A549 (cell line): ENCODE measurements at regions not wholly inside any gene's neighbourhood (a gene's known extent, or its start where the extent isn't known, plus 50 kb on each side); places are given as distances from the start of the nearest gene placed in this dataset.

ENCODE experiments used
- ATAC-seq, 2 experiments: fragments of 200-7000 bp in 1 of 2; fragments of >200 bp in 1 of 2; cut with Nextera tagmentation in 1 of 2; cut with Tn5 transposase in 1 of 2; 3 replicates each; pipeline versions ENCODE4 v1.8.0 to v1.9.1; 2018 to 2020; ENCODE audit warnings: mild to moderate bottlenecking in 1 of 2, moderate library complexity in 1 of 2
- CTCF ChIA-PET: fragments of 300-600 bp; sonication (Branson Sonifier 250); formaldehyde crosslinking; extraction: SDS; loops from one replicate; lab custom pipeline; 2021; ENCODE audit warnings: antibody characterized with exemption, inconsistent platforms; lab: Yijun Ruan, JAX
- POLR2A ChIA-PET: fragments of 350-600 bp; formaldehyde crosslinking; extraction: SDS; loops from one replicate; lab custom pipeline; 2021; ENCODE audit warnings: antibody characterized with exemption, inconsistent platforms; lab: Yijun Ruan, JAX
- DNase-seq, 2 experiments: peaks; one replicate each; pipeline versions ENCODE4 v3.0.0 to v3.0.0-alpha.2; 2011 to 2016; ENCODE audit warnings: low read depth in 1 of 2, low spot score in 1 of 2
- FAIRE-seq: peaks from 2 replicates; lab custom pipeline; 2011; peaks lifted over from hg19 to GRCh38; lab: Jason Lieb, UNC
- H3K27ac ChIP-seq, 2 experiments: fragments of >200 bp; sonication (Bioruptor Twin); formaldehyde crosslinking; 3 replicates each; pipeline ENCODE4 v1.5.1; 2016 to 2017
- H3K4me1 ChIP-seq: fragments of >200 bp; sonication (Bioruptor Twin); formaldehyde crosslinking; 3 replicates; pipeline ENCODE4 v1.6.1; 2016
- H3K4me2 ChIP-seq: fragments of >200 bp; sonication (Bioruptor Twin); formaldehyde crosslinking; 3 replicates; pipeline ENCODE4 v1.6.1; 2016
- H3K4me3 ChIP-seq: fragments of >200 bp; sonication (Bioruptor Twin); formaldehyde crosslinking; 3 replicates; pipeline ENCODE4 v1.5.1; 2016
- H3K9me3 ChIP-seq: fragments of >200 bp; sonication (Bioruptor Twin); formaldehyde crosslinking; 3 replicates; pipeline ENCODE4 v1.6.1; 2016
- CHD4 ChIP-seq: fragments of 200-600 bp; sonication (generic); IDR thresholded peaks from 2 replicates; pipeline ENCODE4 v1.6.1; 2016; ENCODE audit warnings: antibody characterized with exemption, mild to moderate bottlenecking, borderline replicate concordance
- ESRRA ChIP-seq: fragments of 150-350 bp; IDR thresholded peaks from 2 replicates; pipeline ENCODE4 v1.6.1; 2014; ENCODE audit warnings: mild to moderate bottlenecking, low read length, borderline replicate concordance
- HDAC2 ChIP-seq: fragments of 200-600 bp; sonication (generic); IDR thresholded peaks from 2 replicates; pipeline ENCODE4 v1.6.1; 2016
- HES2 ChIP-seq: fragments of >200 bp; sonication (Bioruptor Twin); formaldehyde crosslinking; IDR thresholded peaks from 2 replicates; pipeline ENCODE4 v1.6.1; 2016
- HEYL ChIP-seq: fragments of 250-450 bp; sonication (Bioruptor Pico); IDR thresholded peaks from 2 replicates; pipeline ENCODE4 v1.8.0; 2021; ENCODE audit warnings: mild to moderate bottlenecking, moderate library complexity
- JUNB ChIP-seq: fragments of >200 bp; sonication (Bioruptor Twin); formaldehyde crosslinking; IDR thresholded peaks from 2 replicates; pipeline ENCODE4 v1.6.1; 2016
- KDM5A ChIP-seq: fragments of 200-600 bp; sonication (generic); IDR thresholded peaks from 2 replicates; pipeline ENCODE4 v1.6.1; 2016; ENCODE audit warnings: antibody characterized with exemption, mild to moderate bottlenecking
- NFE2L2 ChIP-seq: fragments of 150-350 bp; conservative IDR thresholded peaks from 2 replicates; pipeline ENCODE4 v1.6.1; 2014; ENCODE audit warnings: low read length
- PHF8 ChIP-seq: fragments of 200-600 bp; sonication (generic); IDR thresholded peaks from 2 replicates; pipeline ENCODE4 v1.6.1; 2016; ENCODE audit warnings: low read depth, mild to moderate bottlenecking, antibody characterized with exemption, moderate library complexity, borderline replicate concordance
- POLR2A ChIP-seq: IDR thresholded peaks from 2 replicates; pipeline ENCODE4 v1.6.1; 2012; ENCODE audit warnings: mild to moderate bottlenecking, low read length
- POLR2AphosphoS2 ChIP-seq: conservative IDR thresholded peaks from 2 replicates; pipeline ENCODE4 v1.6.1; 2012; ENCODE audit warnings: low read length, improper control_type of control experiment, inconsistent platforms
- RAD21 ChIP-seq, 2 experiments: fragments of >200 bp in 1 of 2; sonication (Bioruptor Twin) in 1 of 2; formaldehyde crosslinking in 1 of 2; IDR thresholded peaks in 1 of 2; conservative IDR thresholded peaks in 1 of 2; 2 replicates in 1 of 2; 3 replicates in 1 of 2; pipeline ENCODE4 v1.6.1; 2012 to 2018; ENCODE audit warnings: inconsistent platforms in 1 of 2
- RARB ChIP-seq: fragments of 250-450 bp; sonication (Bioruptor Pico); IDR thresholded peaks from 2 replicates; pipeline ENCODE4 v1.8.0; 2021; ENCODE audit warnings: mild to moderate bottlenecking, moderate library complexity
- TFCP2L1 ChIP-seq: fragments of 250-450 bp; sonication (Bioruptor Pico); IDR thresholded peaks from 2 replicates; pipeline ENCODE4 v1.5.0; 2021; ENCODE audit warnings: mild to moderate bottlenecking
- ZFP36 ChIP-seq: fragments of 450-650 bp; IDR thresholded peaks from 2 replicates; pipeline ENCODE4 v1.6.1; 2014; ENCODE audit warnings: borderline replicate concordance; ENCODE audit not compliant: partially characterized antibody
- ZNF302 ChIP-seq: fragments of 250-450 bp; sonication (Bioruptor Pico); IDR thresholded peaks from 2 replicates; pipeline ENCODE4 v1.9.0; 2021; ENCODE audit warnings: inconsistent platforms, mild to moderate bottlenecking, moderate library complexity
- ZSCAN20 ChIP-seq: fragments of 250-450 bp; sonication (Bioruptor Pico); IDR thresholded peaks from 2 replicates; pipeline ENCODE4 v1.8.0; 2022; ENCODE audit warnings: mild to moderate bottlenecking, moderate library complexity
- WGBS: methylation state at CpG from one replicate; pipeline ENCODE4 v1.1.6; 2017; ENCODE audit errors: missing lambda C conversion rate; 5-methylcytosine and 5-hydroxymethylcytosine counted together
- TF ChIP-seq, protein P1 (sequence below): fragments of >200 bp; sonication (Bioruptor Twin); formaldehyde crosslinking; IDR thresholded peaks from 3 replicates; pipeline ENCODE4 v1.5.1; 2016
- TF ChIP-seq, protein P2 (sequence below): fragments of >200 bp; sonication (Bioruptor Twin); formaldehyde crosslinking; IDR thresholded peaks from 3 replicates; pipeline ENCODE4 v1.6.1; 2016

GRCh38 chr11:15326520-15326919, 211.8 kb downstream of the INSC start:
- Histone ChIP-seq H3K4me1 (no peaks in the 10 kb centered on the region), H3K4me3 (no peak overlapping the region), H3K27ac (no peak overlapping the region), H3K9me3 (no peaks in the 10 kb centered on the region), H3K4me2 (no peak overlapping the region)
- ChIA-PET CTCF (interaction anchor here (1.0 kb wide), 1 partner anchor 254 kb away, joined by 3 read pairs; no protein-coding TSS in a partner anchor), POLR2A (no interaction called here)
- DNase-seq (no peak), FAIRE-seq (no peak), ATAC-seq (no peak)
- 45% methylated on average over 2 of the region's 2 CpGs for WGBS
- TF ChIP-seq JUNB (no peak), ZFP36 (no peak), PHF8 (no peak)

GRCh38 chr11:15327786-15328231, 213.1 kb downstream of the INSC start:
- Histone ChIP-seq H3K9me3 (no peaks in the 10 kb centered on the region), H3K4me3 (no peak overlapping the region), H3K4me2 (no peak overlapping the region), H3K4me1 (no peaks in the 10 kb centered on the region), H3K27ac (no peak overlapping the region)
- DNase-seq (peak; percentile 6 to 39), ATAC-seq (peak in 1 of 2 experiments; percentile 77; a peak in 3 of 6 replicates), FAIRE-seq (no peak)
- POLR2A ChIA-PET = no interaction called here
- WGBS = 58% methylated on average over 3 of the region's 4 CpGs
- CTCF ChIA-PET = no interaction called here
- TF ChIP-seq POLR2A = no peak
- TF ChIP-seq RARB (CRISPR knock-in tag) = no peak
- peak in 1 of 2 experiments; percentile 61; a peak in 3 of 5 replicates for TF ChIP-seq RAD21 (conservative IDR thresholded peaks at IDR 0.05 in 1 of 2, IDR thresholded peaks at IDR 0.05 in 1 of 2)
- TF ChIP-seq, protein P1, sequence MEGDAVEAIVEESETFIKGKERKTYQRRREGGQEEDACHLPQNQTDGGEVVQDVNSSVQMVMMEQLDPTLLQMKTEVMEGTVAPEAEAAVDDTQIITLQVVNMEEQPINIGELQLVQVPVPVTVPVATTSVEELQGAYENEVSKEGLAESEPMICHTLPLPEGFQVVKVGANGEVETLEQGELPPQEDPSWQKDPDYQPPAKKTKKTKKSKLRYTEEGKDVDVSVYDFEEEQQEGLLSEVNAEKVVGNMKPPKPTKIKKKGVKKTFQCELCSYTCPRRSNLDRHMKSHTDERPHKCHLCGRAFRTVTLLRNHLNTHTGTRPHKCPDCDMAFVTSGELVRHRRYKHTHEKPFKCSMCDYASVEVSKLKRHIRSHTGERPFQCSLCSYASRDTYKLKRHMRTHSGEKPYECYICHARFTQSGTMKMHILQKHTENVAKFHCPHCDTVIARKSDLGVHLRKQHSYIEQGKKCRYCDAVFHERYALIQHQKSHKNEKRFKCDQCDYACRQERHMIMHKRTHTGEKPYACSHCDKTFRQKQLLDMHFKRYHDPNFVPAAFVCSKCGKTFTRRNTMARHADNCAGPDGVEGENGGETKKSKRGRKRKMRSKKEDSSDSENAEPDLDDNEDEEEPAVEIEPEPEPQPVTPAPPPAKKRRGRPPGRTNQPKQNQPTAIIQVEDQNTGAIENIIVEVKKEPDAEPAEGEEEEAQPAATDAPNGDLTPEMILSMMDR = peak; percentile 26

GRCh38 chr11:15333407-15333806, 218.7 kb downstream of the INSC start:
- H3K4me1 ChIP-seq = no peaks in the 10 kb centered on the region
- no peak for ATAC-seq
- no peak overlapping the region for H3K27ac ChIP-seq
- no peaks in the 10 kb centered on the region for H3K9me3 ChIP-seq
- 7% methylated on average over 1 of the region's 1 CpG for WGBS
- H3K4me3 ChIP-seq = no peak overlapping the region
- no peak for FAIRE-seq
- ChIA-PET CTCF (no interaction called here), POLR2A (no interaction called here)
- TF ChIP-seq KDM5A (no peak), NFE2L2 (no peak), RARB (CRISPR knock-in tag) (no peak)
- no peak for DNase-seq
- no peak overlapping the region for H3K4me2 ChIP-seq

GRCh38 chr11:15334766-15335165, 220.0 kb downstream of the INSC start:
- Histone ChIP-seq H3K4me2 (no peak overlapping the region), H3K4me1 (no peaks in the 10 kb centered on the region), H3K9me3 (no peaks in the 10 kb centered on the region), H3K27ac (no peak overlapping the region), H3K4me3 (no peak overlapping the region)
- FAIRE-seq (no peak), ATAC-seq (no peak), DNase-seq (no peak)
- ChIA-PET POLR2A (no interaction called here), CTCF (no interaction called here)
- TF ChIP-seq POLR2AphosphoS2 = no peak
- no peak for TF ChIP-seq TFCP2L1 (CRISPR knock-in tag)
- TF ChIP-seq ZSCAN20 = no peak
- WGBS = 5% methylated on average over 3 of the region's 3 CpGs

GRCh38 chr11:15336021-15336420, 221.3 kb downstream of the INSC start:
- ATAC-seq (no peak), DNase-seq (no peak), FAIRE-seq (no peak)
- TF ChIP-seq POLR2AphosphoS2 (no peak), CHD4 (no peak), HEYL (CRISPR knock-in tag) (no peak), ZNF302 (no peak), HDAC2 (no peak), ESRRA (no peak), HES2 (no peak), RARB (CRISPR knock-in tag) (no peak)
- TF ChIP-seq, protein P2, sequence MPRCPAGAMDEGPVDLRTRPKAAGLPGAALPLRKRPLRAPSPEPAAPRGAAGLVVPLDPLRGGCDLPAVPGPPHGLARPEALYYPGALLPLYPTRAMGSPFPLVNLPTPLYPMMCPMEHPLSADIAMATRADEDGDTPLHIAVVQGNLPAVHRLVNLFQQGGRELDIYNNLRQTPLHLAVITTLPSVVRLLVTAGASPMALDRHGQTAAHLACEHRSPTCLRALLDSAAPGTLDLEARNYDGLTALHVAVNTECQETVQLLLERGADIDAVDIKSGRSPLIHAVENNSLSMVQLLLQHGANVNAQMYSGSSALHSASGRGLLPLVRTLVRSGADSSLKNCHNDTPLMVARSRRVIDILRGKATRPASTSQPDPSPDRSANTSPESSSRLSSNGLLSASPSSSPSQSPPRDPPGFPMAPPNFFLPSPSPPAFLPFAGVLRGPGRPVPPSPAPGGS = no peak
- WGBS = 8% methylated on average over 3 of the region's 3 CpGs
- H3K4me2 ChIP-seq = no peak overlapping the region
- no peaks in the 10 kb centered on the region for H3K4me1 ChIP-seq
- no peaks in the 10 kb centered on the region for H3K9me3 ChIP-seq
- H3K27ac ChIP-seq = no peak overlapping the region
- ChIA-PET POLR2A (no interaction called here), CTCF (no interaction called here)
- no peak overlapping the region for H3K4me3 ChIP-seq
